Liver (tissue), 8 donors: ENCODE measurements at regions not wholly inside any gene's neighbourhood (a gene's known extent, or its start where the extent isn't known, plus 50 kb on each side); places are given as distances from the start of the nearest gene placed in this dataset.

Experiments used
- DNase-seq: peaks from one replicate; pipeline ENCODE4 v3.0.0-alpha.2; 2017; ENCODE audit warnings: low spot score
- H3K27ac ChIP-seq, 2 donors: one replicate each; pipeline ENCODE4 v1.7.0; 2013; ENCODE audit warnings: inconsistent platforms in 2 of 2, low read length in 2 of 2, control low read depth in 1 of 2, low read depth in 1 of 2, mild to moderate bottlenecking in 1 of 2
- H3K27me3 ChIP-seq, 4 donors: one replicate each; pipeline versions ENCODE4 v1.6.1 to v1.7.0; 2013; ENCODE audit warnings: low read length in 3 of 4, inconsistent platforms in 1 of 4, mild to moderate bottlenecking in 1 of 4, moderate library complexity in 1 of 4; ENCODE audit not compliant: control insufficient read depth in 4 of 4, insufficient read depth in 4 of 4
- H3K36me3 ChIP-seq, 4 donors: one replicate each; pipeline versions ENCODE4 v1.6.1 to v1.7.0; 2013; ENCODE audit warnings: low read length in 3 of 4, mild to moderate bottlenecking in 3 of 4, low read depth in 1 of 4, moderate library complexity in 1 of 4; ENCODE audit not compliant: control insufficient read depth in 4 of 4, insufficient read depth in 3 of 4
- H3K4me1 ChIP-seq, 4 donors: one replicate each; pipeline versions ENCODE4 v1.6.1 to v1.7.0; 2013; ENCODE audit warnings: low read length in 3 of 4, mild to moderate bottlenecking in 3 of 4, moderate library complexity in 1 of 4; ENCODE audit not compliant: control insufficient read depth in 4 of 4, insufficient read depth in 4 of 4
- H3K4me3 ChIP-seq, 3 donors: one replicate each; pipeline versions ENCODE4 v1.6.1 to v1.7.0; 2013; ENCODE audit warnings: low read length in 3 of 3, control low read depth in 1 of 3, low read depth in 1 of 3, mild to moderate bottlenecking in 1 of 3
- H3K9ac ChIP-seq, 2 donors: one replicate each; pipeline ENCODE4 v1.7.0; 2013; ENCODE audit warnings: low read length in 2 of 2, mild to moderate bottlenecking in 2 of 2, moderate library complexity in 2 of 2, control low read depth in 1 of 2, low read depth in 1 of 2
- H3K9me3 ChIP-seq, 4 donors: one replicate each; pipeline versions ENCODE4 v1.6.1 to v1.7.0; 2013; ENCODE audit warnings: low read length in 3 of 4; ENCODE audit not compliant: control insufficient read depth in 4 of 4
- ATF3 ChIP-seq: IDR thresholded peaks from 2 replicates; pipeline ENCODE4 v1.6.1; 2016; ENCODE audit warnings: antibody characterized with exemption
- EGR1 ChIP-seq, 2 donors: IDR thresholded peaks; 2 replicates each; pipeline ENCODE4 v1.6.1; 2016 to 2018; ENCODE audit warnings: antibody characterized with exemption in 2 of 2, low read depth in 2 of 2
- FOXA1 ChIP-seq: IDR thresholded peaks from 2 replicates; pipeline ENCODE4 v1.6.1; 2016; ENCODE audit warnings: antibody characterized with exemption
- FOXA2 ChIP-seq: IDR thresholded peaks from 2 replicates; pipeline ENCODE4 v1.6.1; 2016; ENCODE audit warnings: antibody characterized with exemption
- GABPA ChIP-seq, 2 donors: IDR thresholded peaks in 1 of 2; conservative IDR thresholded peaks in 1 of 2; 2 replicates each; pipeline ENCODE4 v1.6.1; 2016; ENCODE audit warnings: antibody characterized with exemption in 2 of 2, mild to moderate bottlenecking in 1 of 2, moderate library complexity in 1 of 2
- HNF4A ChIP-seq, 2 donors: conservative IDR thresholded peaks; 2 replicates each; pipeline ENCODE4 v1.6.1; 2016; ENCODE audit warnings: antibody characterized with exemption in 2 of 2, mild to moderate bottlenecking in 2 of 2
- HNF4G ChIP-seq: IDR thresholded peaks from 2 replicates; pipeline ENCODE4 v1.6.1; 2016; ENCODE audit warnings: antibody characterized with exemption
- JUND ChIP-seq, 2 donors: IDR thresholded peaks; 2 replicates each; pipeline ENCODE4 v1.6.1; 2016; ENCODE audit warnings: antibody characterized with exemption in 2 of 2
- MAX ChIP-seq: IDR thresholded peaks from 2 replicates; pipeline ENCODE4 v1.6.1; 2016; ENCODE audit warnings: antibody characterized with exemption
- NR2F2 ChIP-seq: IDR thresholded peaks from 2 replicates; pipeline ENCODE4 v1.6.1; 2016; ENCODE audit warnings: antibody characterized with exemption
- RAD21 ChIP-seq, 2 donors: IDR thresholded peaks; 2 replicates each; pipeline ENCODE4 v1.6.1; 2016; ENCODE audit warnings: antibody characterized with exemption in 2 of 2, mild to moderate bottlenecking in 2 of 2
- RXRA ChIP-seq, 2 donors: IDR thresholded peaks; 2 replicates each; pipeline ENCODE4 v1.6.1; 2017 to 2018; ENCODE audit warnings: antibody characterized with exemption in 2 of 2, mild to moderate bottlenecking in 1 of 2
- SP1 ChIP-seq: IDR thresholded peaks from 2 replicates; pipeline ENCODE4 v1.6.1; 2018; ENCODE audit warnings: antibody characterized with exemption, mild to moderate bottlenecking
- TAF1 ChIP-seq: conservative IDR thresholded peaks from 2 replicates; pipeline ENCODE4 v1.6.1; 2016; ENCODE audit warnings: antibody characterized with exemption, mild to moderate bottlenecking
- YY1 ChIP-seq: IDR thresholded peaks from 2 replicates; pipeline ENCODE4 v1.6.1; 2016; ENCODE audit warnings: antibody characterized with exemption, mild to moderate bottlenecking
- ZBTB33 ChIP-seq: IDR thresholded peaks from 2 replicates; pipeline ENCODE4 v1.6.1; 2016; ENCODE audit warnings: antibody characterized with exemption
- WGBS: extraction: QIAGEN DNeasy Blood & Tissue Kit; methylation state at CpG from one replicate; pipeline ENCODE4 v1.1.7; 2013; 5-methylcytosine and 5-hydroxymethylcytosine counted together
- TF ChIP-seq, protein P1 (sequence below): fragments of 150-350 bp; IDR thresholded peaks from 2 replicates; pipeline ENCODE4 v1.5.1; 2017; ENCODE audit warnings: improper control_type of control experiment, low read depth, low read length; ENCODE audit not compliant: missing input control
- TF ChIP-seq, protein P2 (sequence below): IDR thresholded peaks from 2 replicates; pipeline ENCODE4 v1.6.1; 2016; ENCODE audit warnings: antibody characterized with exemption, mild to moderate bottlenecking
- donor health status: healthy.
- donor health status: healthy.
- donor health status: healthy.
- donor health status: healthy.
- donor health status: healthy.

DNA sequence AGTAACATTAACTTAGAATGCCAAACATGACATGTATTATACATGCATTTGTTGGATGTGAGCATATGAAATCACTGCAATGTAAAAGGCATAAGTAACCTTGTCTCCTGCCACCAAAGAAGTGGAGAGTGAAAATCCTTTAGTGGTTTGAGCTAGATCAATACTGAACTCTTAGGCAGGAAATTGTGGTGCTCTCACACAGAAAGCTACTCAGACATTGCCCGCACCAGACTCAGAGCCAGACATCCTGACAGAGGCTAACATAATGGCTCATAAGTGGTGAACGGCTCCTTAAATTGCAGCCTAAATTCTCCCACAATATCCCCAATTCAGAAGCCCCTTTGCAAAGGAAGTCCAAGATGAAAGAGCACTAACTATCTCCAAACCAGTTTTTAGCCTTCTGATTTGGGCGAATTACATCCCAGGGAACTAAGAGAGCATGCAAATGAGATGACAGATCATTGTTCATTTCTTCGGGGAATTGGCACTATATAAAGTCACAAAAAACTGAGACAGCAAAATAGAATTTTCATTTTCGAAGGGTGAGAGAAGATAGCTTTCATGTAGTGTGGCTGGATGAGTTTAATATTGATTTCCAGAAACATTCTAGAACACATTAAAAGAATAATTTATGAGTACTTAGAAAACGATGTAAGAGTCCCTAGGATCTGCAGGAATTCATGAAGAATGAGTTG, 233.6 kb upstream of the RPS6KA3 start:
- no peak for DNase-seq
- TF ChIP-seq SP1 (no peak), JUND (IDR thresholded peaks at IDR 0.05) (no peak), ATF3 (no peak), MAX (no peak), EGR1 (IDR thresholded peaks at IDR 0.05; ENCODE audit: low read depth in 2 of 2) (no peak), HNF4A (conservative IDR thresholded peaks at IDR 0.05) (no peak), FOXA2 (no peak), FOXA1 (no peak), RAD21 (IDR thresholded peaks at IDR 0.05) (no peak), NR2F2 (no peak), GABPA (IDR thresholded peaks at IDR 0.05 in 1 of 2, conservative IDR thresholded peaks at IDR 0.05 in 1 of 2) (no peak), YY1 (no peak), RXRA (IDR thresholded peaks at IDR 0.05) (no peak), HNF4G (no peak), ZBTB33 (no peak), TAF1 (no peak)
- TF ChIP-seq, protein P1, sequence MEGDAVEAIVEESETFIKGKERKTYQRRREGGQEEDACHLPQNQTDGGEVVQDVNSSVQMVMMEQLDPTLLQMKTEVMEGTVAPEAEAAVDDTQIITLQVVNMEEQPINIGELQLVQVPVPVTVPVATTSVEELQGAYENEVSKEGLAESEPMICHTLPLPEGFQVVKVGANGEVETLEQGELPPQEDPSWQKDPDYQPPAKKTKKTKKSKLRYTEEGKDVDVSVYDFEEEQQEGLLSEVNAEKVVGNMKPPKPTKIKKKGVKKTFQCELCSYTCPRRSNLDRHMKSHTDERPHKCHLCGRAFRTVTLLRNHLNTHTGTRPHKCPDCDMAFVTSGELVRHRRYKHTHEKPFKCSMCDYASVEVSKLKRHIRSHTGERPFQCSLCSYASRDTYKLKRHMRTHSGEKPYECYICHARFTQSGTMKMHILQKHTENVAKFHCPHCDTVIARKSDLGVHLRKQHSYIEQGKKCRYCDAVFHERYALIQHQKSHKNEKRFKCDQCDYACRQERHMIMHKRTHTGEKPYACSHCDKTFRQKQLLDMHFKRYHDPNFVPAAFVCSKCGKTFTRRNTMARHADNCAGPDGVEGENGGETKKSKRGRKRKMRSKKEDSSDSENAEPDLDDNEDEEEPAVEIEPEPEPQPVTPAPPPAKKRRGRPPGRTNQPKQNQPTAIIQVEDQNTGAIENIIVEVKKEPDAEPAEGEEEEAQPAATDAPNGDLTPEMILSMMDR: no peak
- TF ChIP-seq, protein P2, sequence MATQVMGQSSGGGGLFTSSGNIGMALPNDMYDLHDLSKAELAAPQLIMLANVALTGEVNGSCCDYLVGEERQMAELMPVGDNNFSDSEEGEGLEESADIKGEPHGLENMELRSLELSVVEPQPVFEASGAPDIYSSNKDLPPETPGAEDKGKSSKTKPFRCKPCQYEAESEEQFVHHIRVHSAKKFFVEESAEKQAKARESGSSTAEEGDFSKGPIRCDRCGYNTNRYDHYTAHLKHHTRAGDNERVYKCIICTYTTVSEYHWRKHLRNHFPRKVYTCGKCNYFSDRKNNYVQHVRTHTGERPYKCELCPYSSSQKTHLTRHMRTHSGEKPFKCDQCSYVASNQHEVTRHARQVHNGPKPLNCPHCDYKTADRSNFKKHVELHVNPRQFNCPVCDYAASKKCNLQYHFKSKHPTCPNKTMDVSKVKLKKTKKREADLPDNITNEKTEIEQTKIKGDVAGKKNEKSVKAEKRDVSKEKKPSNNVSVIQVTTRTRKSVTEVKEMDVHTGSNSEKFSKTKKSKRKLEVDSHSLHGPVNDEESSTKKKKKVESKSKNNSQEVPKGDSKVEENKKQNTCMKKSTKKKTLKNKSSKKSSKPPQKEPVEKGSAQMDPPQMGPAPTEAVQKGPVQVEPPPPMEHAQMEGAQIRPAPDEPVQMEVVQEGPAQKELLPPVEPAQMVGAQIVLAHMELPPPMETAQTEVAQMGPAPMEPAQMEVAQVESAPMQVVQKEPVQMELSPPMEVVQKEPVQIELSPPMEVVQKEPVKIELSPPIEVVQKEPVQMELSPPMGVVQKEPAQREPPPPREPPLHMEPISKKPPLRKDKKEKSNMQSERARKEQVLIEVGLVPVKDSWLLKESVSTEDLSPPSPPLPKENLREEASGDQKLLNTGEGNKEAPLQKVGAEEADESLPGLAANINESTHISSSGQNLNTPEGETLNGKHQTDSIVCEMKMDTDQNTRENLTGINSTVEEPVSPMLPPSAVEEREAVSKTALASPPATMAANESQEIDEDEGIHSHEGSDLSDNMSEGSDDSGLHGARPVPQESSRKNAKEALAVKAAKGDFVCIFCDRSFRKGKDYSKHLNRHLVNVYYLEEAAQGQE: no peak
- Histone ChIP-seq H3K36me3 (no peaks in the 10 kb centered on the region), H3K27ac (no peak overlapping the region), H3K9ac (no peak overlapping the region), H3K27me3 (no peaks in the 10 kb centered on the region), H3K4me3 (no peak overlapping the region), H3K4me1 (no peaks in the 10 kb centered on the region), H3K9me3 (no peaks in the 10 kb centered on the region)
- 68% methylated on average over 6 of the region's 6 CpGs for WGBS
